Prostate gland (tissue), 2 donors: ENCODE measurements at regions not wholly inside any gene's neighbourhood (a gene's known extent, or its start where the extent isn't known, plus 50 kb on each side); places are given as distances from the start of the nearest gene placed in this dataset.
"Not testable (repeated sequence)": the region's sequence is repeated elsewhere in the genome, so short reads cannot be mapped to it uniquely, and the experiment has no call there.

Source experiments
- DNase-seq: peaks from one replicate; pipeline ENCODE4 v3.0.0-alpha.2; 2019; ENCODE audit warnings: low spot score
- H3K27ac ChIP-seq, 2 donors: fragments of 200-600 bp; sonication (generic); 2 replicates each; pipeline ENCODE4 v1.5.1; 2017 to 2019
- H3K27me3 ChIP-seq: fragments of 200-600 bp; sonication (generic); replicated peaks from 2 replicates; pipeline ENCODE4 v1.5.1; 2019; ENCODE audit not compliant: insufficient read depth
- H3K36me3 ChIP-seq, 2 donors: fragments of 200-600 bp; sonication (generic); 1 replicate in 1 of 2; 2 replicates in 1 of 2; pipeline versions ENCODE4 v1.5.1 to v1.8.1; 2017 to 2019
- H3K4me1 ChIP-seq: fragments of 200-600 bp; sonication (generic); replicated peaks from 2 replicates; pipeline ENCODE4 v1.5.1; 2019
- H3K4me3 ChIP-seq, 2 donors: fragments of 200-600 bp; sonication (generic); 2 replicates each; pipeline ENCODE4 v1.5.1; 2017 to 2019
- H3K9me3 ChIP-seq: fragments of 200-600 bp; sonication (generic); 2 replicates; pipeline ENCODE4 v1.5.1; 2017
- CTCF ChIP-seq, 4 experiments: fragments of 200-600 bp in 2 of 4; fragments of 450-650 bp in 2 of 4; sonication (generic) in 2 of 4; IDR thresholded peaks; 1 replicate in 3 of 4; 2 replicates in 1 of 4; pipeline ENCODE4 v1.5.1; 2016 to 2019; ENCODE audit warnings: antibody characterized with exemption in 4 of 4, mild to moderate bottlenecking in 2 of 4, moderate library complexity in 2 of 4
- POLR2A ChIP-seq: fragments of 450-650 bp; IDR thresholded peaks from one replicate; pipeline ENCODE4 v1.6.1; 2016; ENCODE audit warnings: antibody characterized with exemption, mild to moderate bottlenecking
- POLR2AphosphoS5 ChIP-seq: sonication (generic); formaldehyde crosslinking; IDR thresholded peaks from one replicate; pipeline ENCODE4 v1.6.1; 2017; ENCODE audit warnings: antibody characterized with exemption
- WGBS: methylation state at CpG from one replicate; pipeline ENCODE4 v1.1.5; 2018; 5-methylcytosine and 5-hydroxymethylcytosine counted together
- intact Hi-C: fragments of 100-400 bp; cut with DNase I; formaldehyde crosslinking; loops from one replicate; pipeline ENCODE4 v1.14.2; 2022

- TF ChIP-seq POLR2A (no peak), CTCF (IDR thresholded peaks at IDR 0.05) (no peak), POLR2AphosphoS5 (no peak)
- intact Hi-C loops = no loop called here
- Histone ChIP-seq H3K4me1 (no peaks in the 10 kb centered on the region), H3K27ac (no peak overlapping the region), H3K4me3 (no peak overlapping the region), H3K9me3 (no peaks in the 10 kb centered on the region), H3K27me3 (no peaks in the 10 kb centered on the region), H3K36me3 (no peaks in the 10 kb centered on the region)
- 57% methylated on average over 2 of the region's 2 CpGs for WGBS
- no peak for DNase-seq
These were observed 142.3 kb downstream of the CHD1L start for GRCh38 chr1:147384804-147385203.

DNA sequence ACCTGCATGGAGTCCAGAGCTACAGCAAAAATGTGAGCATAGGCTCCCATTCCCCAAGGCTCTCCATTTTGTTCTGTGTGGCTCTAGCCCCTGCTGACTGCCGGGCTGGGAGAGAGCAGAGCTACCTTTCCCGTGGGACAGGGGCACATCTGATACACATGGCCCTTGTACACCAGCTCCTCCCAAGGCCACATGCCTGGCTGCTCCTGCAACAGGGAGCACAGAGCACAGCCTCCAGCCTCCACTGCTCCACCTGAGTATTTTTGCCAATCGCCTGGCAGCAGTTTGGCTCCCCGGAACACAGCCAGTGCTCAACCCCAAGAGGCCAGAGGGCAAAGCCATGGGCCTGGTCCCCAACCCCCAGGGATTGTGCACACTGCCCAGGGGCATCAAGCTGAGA lies 146.5 kb downstream of the CHD1L start:
- no peaks in the 10 kb centered on the region for H3K36me3 ChIP-seq
- DNase-seq = no peak
- no peak overlapping the region for H3K27ac ChIP-seq
- H3K27me3 ChIP-seq = no peaks in the 10 kb centered on the region
- no peak overlapping the region for H3K4me3 ChIP-seq
- no peak for TF ChIP-seq POLR2A
- no peak for TF ChIP-seq POLR2AphosphoS5
- no peak for TF ChIP-seq CTCF (IDR thresholded peaks at IDR 0.05)
- no peaks in the 10 kb centered on the region for H3K9me3 ChIP-seq
- intact Hi-C loops = no loop called here
- no peaks in the 10 kb centered on the region for H3K4me1 ChIP-seq
- 90% methylated on average over 4 of the region's 4 CpGs for WGBS

DNA sequence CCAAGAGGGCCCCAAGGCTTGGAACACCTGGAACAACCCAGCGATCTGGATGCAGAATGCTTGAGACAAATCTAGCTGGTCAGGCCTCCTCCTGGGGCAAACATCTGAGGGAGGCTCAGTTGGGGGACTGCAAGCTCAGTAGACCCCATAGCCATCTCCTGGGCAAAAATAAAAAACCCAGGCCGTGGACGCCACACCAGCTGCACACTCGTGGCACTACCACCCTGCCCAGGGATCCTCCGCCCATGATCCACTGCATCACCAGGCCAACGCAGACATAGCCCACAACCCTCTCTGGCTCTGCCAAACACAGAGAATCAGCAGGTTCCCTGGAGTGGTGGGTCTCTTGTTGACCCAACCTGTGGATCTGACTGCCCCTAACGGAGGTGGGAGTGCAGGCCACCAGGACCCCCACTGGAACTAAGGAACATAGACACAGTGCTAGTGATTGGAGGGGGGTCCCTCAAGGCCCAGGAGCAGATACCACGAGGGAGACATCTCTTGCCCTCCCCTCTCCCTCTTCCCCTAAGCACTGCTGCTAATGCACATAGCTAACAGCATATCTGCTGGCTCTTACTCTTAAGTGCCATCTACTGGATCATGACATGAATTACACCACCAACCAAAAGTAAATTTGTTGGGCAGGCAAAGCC lies 147.2 kb downstream of the CHD1L start:
- Histone ChIP-seq H3K27ac (no peak overlapping the region), H3K4me3 (no peak overlapping the region), H3K9me3 (no peaks in the 10 kb centered on the region), H3K27me3 (no peaks in the 10 kb centered on the region), H3K4me1 (no peaks in the 10 kb centered on the region), H3K36me3 (no peaks in the 10 kb centered on the region)
- WGBS = 78% methylated on average over 8 of the region's 8 CpGs
- intact Hi-C loops = no loop called here
- no peak for DNase-seq
- TF ChIP-seq CTCF (IDR thresholded peaks at IDR 0.05) = peak; percentile 32 to 69 (median 52)
- TF ChIP-seq POLR2A = no peak
- TF ChIP-seq POLR2AphosphoS5 = no peak

DNA sequence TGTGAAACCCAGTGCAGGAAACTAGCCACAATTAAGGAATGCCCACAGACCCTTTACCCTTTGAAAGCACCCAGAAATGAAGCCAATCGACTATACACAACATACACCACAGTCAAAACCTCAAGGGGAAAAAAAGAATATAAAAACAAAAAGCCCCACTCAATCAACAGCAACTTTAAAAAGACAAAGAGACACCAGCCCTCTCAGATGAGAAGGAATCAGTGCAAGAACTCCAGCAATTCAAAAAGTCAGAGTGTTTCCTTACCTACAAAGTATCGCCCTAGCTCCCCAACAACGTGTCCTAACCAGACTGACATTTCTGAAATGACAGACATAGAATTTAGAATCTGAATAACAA lies 147.7 kb downstream of the CHD1L start:
- WGBS = 21% methylated on average over 3 of the region's 3 CpGs
- Histone ChIP-seq H3K4me1 (no peaks in the 10 kb centered on the region), H3K36me3 (no peaks in the 10 kb centered on the region), H3K27me3 (no peaks in the 10 kb centered on the region), H3K4me3 (no peak overlapping the region), H3K27ac (no peak overlapping the region), H3K9me3 (no peaks in the 10 kb centered on the region)
- intact Hi-C loops = no loop called here
- no peak for DNase-seq
- no peak for TF ChIP-seq POLR2AphosphoS5
- no peak for TF ChIP-seq POLR2A
- TF ChIP-seq CTCF (IDR thresholded peaks at IDR 0.05) = no peak

- TF ChIP-seq POLR2A = no peak
- no peak for TF ChIP-seq CTCF (IDR thresholded peaks at IDR 0.05)
- TF ChIP-seq POLR2AphosphoS5 = no peak
- Histone ChIP-seq H3K36me3 (no peaks in the 10 kb centered on the region), H3K27ac (no peak overlapping the region), H3K9me3 (no peaks in the 10 kb centered on the region), H3K4me3 (no peak overlapping the region), H3K4me1 (no peaks in the 10 kb centered on the region), H3K27me3 (no peaks in the 10 kb centered on the region)
- intact Hi-C loops = no loop called here
- 82% methylated on average over 8 of the region's 8 CpGs for WGBS
- DNase-seq = no peak
These were observed 148.6 kb downstream of the CHD1L start for GRCh38 chr1:147391114-147391513.

DNA sequence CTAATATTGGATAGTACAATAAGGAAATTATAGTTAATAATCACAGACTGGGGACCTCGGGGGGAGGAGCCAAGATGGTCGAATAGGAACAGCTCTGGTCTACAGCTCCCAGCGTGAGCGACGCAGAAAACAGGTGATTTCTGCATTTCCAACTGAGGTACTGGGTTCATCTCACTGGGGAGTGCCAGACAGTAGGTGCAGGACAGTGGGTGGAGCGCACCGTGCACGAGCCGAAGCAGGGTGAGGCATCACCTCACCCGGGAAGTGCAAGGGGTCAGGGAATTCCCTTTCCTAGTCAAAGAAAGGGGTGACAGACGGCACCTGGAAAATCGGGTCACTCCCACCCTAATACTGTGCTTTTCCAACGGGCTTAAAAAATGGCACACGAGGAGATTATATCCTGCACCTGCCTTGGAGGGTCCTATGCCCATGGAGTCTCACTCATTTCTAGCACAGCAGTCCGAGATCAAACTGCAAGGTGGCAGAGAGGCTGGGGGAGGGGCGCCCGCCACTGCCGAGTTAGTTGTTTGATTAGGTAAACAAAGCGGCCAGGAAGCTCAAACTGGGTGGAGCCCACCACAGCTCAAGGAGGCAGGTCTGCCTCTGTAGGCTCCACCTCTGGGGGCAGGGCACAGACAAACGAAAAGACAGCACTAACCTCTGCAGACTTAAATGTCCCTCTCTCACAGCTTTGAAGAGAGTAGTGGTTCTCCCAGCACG lies 138.8 kb upstream of the BCL9 start:
- H3K27ac ChIP-seq, DNase-seq, H3K4me3 ChIP-seq, H3K9me3 ChIP-seq, intact Hi-C loops, H3K36me3 ChIP-seq, H3K4me1 ChIP-seq, H3K27me3 ChIP-seq: not testable (repeated sequence)
- 81% methylated on average over 21 of the region's 21 CpGs for WGBS

- H3K27me3 ChIP-seq, H3K36me3 ChIP-seq, H3K27ac ChIP-seq, H3K4me1 ChIP-seq, H3K4me3 ChIP-seq, H3K9me3 ChIP-seq, intact Hi-C loops, DNase-seq: not testable (repeated sequence)
- WGBS = 87% methylated on average over 3 of the region's 3 CpGs
These were observed 137.0 kb upstream of the BCL9 start for GRCh38 chr1:147404344-147404743.
